ENCODE measurements at regions not wholly inside any gene's neighbourhood (a gene's known extent, or its start where the extent isn't known, plus 50 kb on each side); places are given as distances from the start of the nearest gene placed in this dataset.
"Not testable (repeated sequence)": the region's sequence is repeated elsewhere in the genome, so short reads cannot be mapped to it uniquely, and the experiment has no call there.

- no peak for DNase-seq
Observed at GRCh38 chr2:224146356-224147160, 107.5 kb upstream of the SERPINE2 start.

- DNase-seq, result no peak
Observed at GRCh38 chr2:224145751-224146355, 106.8 kb upstream of the SERPINE2 start.

- no peak for DNase-seq
Observed at GRCh38 chr2:224143526-224143925, 104.4 kb upstream of the SERPINE2 start.

- no peak for DNase-seq
Observed at GRCh38 chr2:224142397-224143312, 103.6 kb upstream of the SERPINE2 start.

GRCh38 chr2:224141304-224141703 lies 102.2 kb upstream of the SERPINE2 start:
- no peak for DNase-seq

- no peak for DNase-seq
Observed at GRCh38 chr2:224137208-224137607, 98.1 kb upstream of the SERPINE2 start.

GRCh38 chr2:224136396-224136795 lies 97.3 kb upstream of the SERPINE2 start:
- no peak for DNase-seq

- no peak for DNase-seq
Observed at GRCh38 chr2:224135881-224136280, 96.8 kb upstream of the SERPINE2 start.

GRCh38 chr2:224134003-224134734 lies 95.1 kb upstream of the SERPINE2 start:
- no peak for DNase-seq

- DNase-seq, result no peak
Observed at GRCh38 chr2:224133387-224133786, 94.3 kb upstream of the SERPINE2 start.

- DNase-seq, result no peak
Observed at GRCh38 chr2:224127871-224128501, 88.9 kb upstream of the SERPINE2 start.

GRCh38 chr2:224126440-224126839 lies 87.4 kb upstream of the SERPINE2 start:
- DNase-seq, result no peak

- no peak for DNase-seq
Observed at GRCh38 chr2:224126003-224126402, 86.9 kb upstream of the SERPINE2 start.

GRCh38 chr2:224122542-224122941 lies 83.5 kb upstream of the SERPINE2 start:
- no peak for DNase-seq

- no peak for DNase-seq
Observed at GRCh38 chr2:224121406-224122067, 82.5 kb upstream of the SERPINE2 start.

GRCh38 chr2:224120986-224121385 lies 81.9 kb upstream of the SERPINE2 start:
- no peak for DNase-seq

- DNase-seq, result not testable (repeated sequence)
Observed at GRCh38 chr2:224119846-224120245, 80.8 kb upstream of the SERPINE2 start.

GRCh38 chr2:224114428-224114827 lies 75.3 kb upstream of the SERPINE2 start:
- DNase-seq, result no peak

GRCh38 chr2:224113930-224114329 lies 74.8 kb upstream of the SERPINE2 start:
- not testable (repeated sequence) for DNase-seq

GRCh38 chr2:224111576-224111975 lies 72.5 kb upstream of the SERPINE2 start:
- no peak for DNase-seq

GRCh38 chr2:224110811-224111210 lies 71.7 kb upstream of the SERPINE2 start:
- no peak for DNase-seq

GRCh38 chr2:224109751-224110150 lies 70.7 kb upstream of the SERPINE2 start:
- no peak for DNase-seq
